ENCODE measurements at regions not wholly inside any gene's neighbourhood (a gene's known extent, or its start where the extent isn't known, plus 50 kb on each side); places are given as distances from the start of the nearest gene placed in this dataset.
"Not testable (repeated sequence)": the region's sequence is repeated elsewhere in the genome, so short reads cannot be mapped to it uniquely, and the experiment has no call there.

- DNase-seq, result no peak
These were observed 299.1 kb upstream of the MCTP2 start for GRCh38 chr15:93932164-93932776.

- DNase-seq, result no peak
These were observed 301.8 kb upstream of the MCTP2 start for GRCh38 chr15:93929375-93930094.

- no peak for DNase-seq
These were observed 311.2 kb upstream of the MCTP2 start for GRCh38 chr15:93920204-93920603.

GRCh38 chr15:93918801-93919200, 312.6 kb upstream of the MCTP2 start:
- DNase-seq, result not testable (repeated sequence)

- DNase-seq, result no peak
These were observed 314.2 kb upstream of the MCTP2 start for GRCh38 chr15:93917181-93917580.

GRCh38 chr15:93913871-93914270, 317.5 kb upstream of the MCTP2 start:
- no peak for DNase-seq

GRCh38 chr15:93913310-93913709, 318.1 kb upstream of the MCTP2 start:
- no peak for DNase-seq

GRCh38 chr15:93900476-93901400, 330.6 kb upstream of the MCTP2 start:
- no peak for DNase-seq

- no peak for DNase-seq
These were observed 331.5 kb upstream of the MCTP2 start for GRCh38 chr15:93899817-93900216.

GRCh38 chr15:93897377-93897776, 334.0 kb upstream of the MCTP2 start:
- DNase-seq, result no peak

GRCh38 chr15:93895976-93896770, 335.2 kb upstream of the MCTP2 start:
- no peak for DNase-seq

- DNase-seq, result no peak
These were observed 336.8 kb upstream of the MCTP2 start for GRCh38 chr15:93894438-93895036.

GRCh38 chr15:93887151-93887550, 344.2 kb upstream of the MCTP2 start:
- no peak for DNase-seq

GRCh38 chr15:93882779-93883178, 348.6 kb upstream of the MCTP2 start:
- DNase-seq, result no peak

- DNase-seq, result no peak
These were observed 349.2 kb upstream of the MCTP2 start for GRCh38 chr15:93882141-93882540.

- DNase-seq, result no peak
These were observed 350.1 kb upstream of the MCTP2 start for GRCh38 chr15:93881310-93881709.

GRCh38 chr15:93880358-93880757, 351.0 kb upstream of the MCTP2 start:
- no peak for DNase-seq

- no peak for DNase-seq
These were observed 360.8 kb upstream of the MCTP2 start for GRCh38 chr15:93870583-93870982.

- DNase-seq, result no peak
These were observed 364.4 kb upstream of the MCTP2 start for GRCh38 chr15:93866948-93867347.

- no peak for DNase-seq
These were observed 364.9 kb upstream of the MCTP2 start for GRCh38 chr15:93866476-93866875.

- peak in 1 of 2 donors; percentile 1 for DNase-seq
These were observed 365.8 kb upstream of the MCTP2 start for GRCh38 chr15:93865586-93865985.

GRCh38 chr15:93862791-93863190, 368.6 kb upstream of the MCTP2 start:
- peak; percentile 14 to 39 for DNase-seq
